ENCODE measurements at regions not wholly inside any gene's neighbourhood (a gene's known extent, or its start where the extent isn't known, plus 50 kb on each side); places are given as distances from the start of the nearest gene placed in this dataset.

DNA sequence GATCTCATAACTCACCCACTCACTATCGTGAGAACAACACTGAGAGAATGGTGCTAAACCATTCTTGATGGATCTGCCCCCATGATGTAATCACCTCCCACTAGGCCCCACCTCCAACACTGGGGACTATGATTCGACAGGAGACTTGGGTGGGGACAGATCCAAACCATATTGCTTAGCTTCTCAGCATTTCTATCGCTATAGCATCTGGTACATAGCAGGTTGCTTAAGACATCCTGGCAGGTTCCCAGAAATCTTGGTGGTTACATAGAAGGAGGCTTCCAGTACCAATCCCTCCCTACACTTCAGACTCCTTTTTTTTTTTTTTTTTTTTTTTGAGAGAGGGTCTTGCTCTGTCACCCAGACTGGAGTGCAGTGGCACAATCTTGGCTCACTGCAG, 487.8 kb downstream of the EDEM1 start:
- H3K36me3 ChIP-seq = no peaks in the 10 kb centered on the region
- no peaks in the 10 kb centered on the region for H3K9me3 ChIP-seq
- no peak for DNase-seq
- no peaks in the 10 kb centered on the region for H3K27me3 ChIP-seq
- no peak for TF ChIP-seq POLR2A (IDR thresholded peaks at IDR 0.05)
- TF ChIP-seq, protein P1, sequence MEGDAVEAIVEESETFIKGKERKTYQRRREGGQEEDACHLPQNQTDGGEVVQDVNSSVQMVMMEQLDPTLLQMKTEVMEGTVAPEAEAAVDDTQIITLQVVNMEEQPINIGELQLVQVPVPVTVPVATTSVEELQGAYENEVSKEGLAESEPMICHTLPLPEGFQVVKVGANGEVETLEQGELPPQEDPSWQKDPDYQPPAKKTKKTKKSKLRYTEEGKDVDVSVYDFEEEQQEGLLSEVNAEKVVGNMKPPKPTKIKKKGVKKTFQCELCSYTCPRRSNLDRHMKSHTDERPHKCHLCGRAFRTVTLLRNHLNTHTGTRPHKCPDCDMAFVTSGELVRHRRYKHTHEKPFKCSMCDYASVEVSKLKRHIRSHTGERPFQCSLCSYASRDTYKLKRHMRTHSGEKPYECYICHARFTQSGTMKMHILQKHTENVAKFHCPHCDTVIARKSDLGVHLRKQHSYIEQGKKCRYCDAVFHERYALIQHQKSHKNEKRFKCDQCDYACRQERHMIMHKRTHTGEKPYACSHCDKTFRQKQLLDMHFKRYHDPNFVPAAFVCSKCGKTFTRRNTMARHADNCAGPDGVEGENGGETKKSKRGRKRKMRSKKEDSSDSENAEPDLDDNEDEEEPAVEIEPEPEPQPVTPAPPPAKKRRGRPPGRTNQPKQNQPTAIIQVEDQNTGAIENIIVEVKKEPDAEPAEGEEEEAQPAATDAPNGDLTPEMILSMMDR (IDR thresholded peaks at IDR 0.05) = no peak
- H3K4me3 ChIP-seq (replicated peaks in 1 of 3) = no peak overlapping the region
- no peaks in the 10 kb centered on the region for H3K4me1 ChIP-seq
- 84 to 89% methylated on average over 3 of the region's 3 CpGs for WGBS, 2 donors
- H3K27ac ChIP-seq = no peak overlapping the region
- intact Hi-C loops (cut with DNase I) = no loop called here

DNA sequence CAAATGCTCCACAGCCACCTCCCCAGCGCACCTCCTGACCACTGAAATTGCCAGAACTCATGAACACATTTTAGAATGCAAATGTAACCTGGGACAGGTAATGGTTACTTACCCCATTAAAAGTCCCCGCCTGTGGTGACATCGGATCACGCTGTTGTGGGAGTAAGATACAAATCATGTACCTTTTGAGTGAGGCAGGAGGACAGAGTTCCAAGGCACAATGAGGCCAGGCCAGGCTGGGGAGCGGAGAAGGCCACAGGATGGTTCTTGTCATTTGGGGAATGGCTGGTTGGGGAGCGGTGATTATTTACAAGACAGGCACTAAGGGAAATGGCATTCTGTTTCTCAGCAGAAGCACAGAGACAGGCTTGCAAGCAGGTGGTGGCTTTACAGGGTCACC, 490.0 kb downstream of the EDEM1 start:
- Histone ChIP-seq H3K4me3 (replicated peaks in 1 of 3) (no peak overlapping the region), H3K9me3 (no peaks in the 10 kb centered on the region), H3K27me3 (no peaks in the 10 kb centered on the region), H3K4me1 (no peaks in the 10 kb centered on the region), H3K36me3 (no peaks in the 10 kb centered on the region), H3K27ac (no peak overlapping the region)
- WGBS, 2 donors = 74 to 92% methylated on average over 6 of the region's 6 CpGs
- TF ChIP-seq, protein P1 (IDR thresholded peaks at IDR 0.05) = no peak
- no peak for TF ChIP-seq POLR2A (IDR thresholded peaks at IDR 0.05)
- DNase-seq = no peak
- intact Hi-C loops (cut with DNase I) = no loop called here

DNA sequence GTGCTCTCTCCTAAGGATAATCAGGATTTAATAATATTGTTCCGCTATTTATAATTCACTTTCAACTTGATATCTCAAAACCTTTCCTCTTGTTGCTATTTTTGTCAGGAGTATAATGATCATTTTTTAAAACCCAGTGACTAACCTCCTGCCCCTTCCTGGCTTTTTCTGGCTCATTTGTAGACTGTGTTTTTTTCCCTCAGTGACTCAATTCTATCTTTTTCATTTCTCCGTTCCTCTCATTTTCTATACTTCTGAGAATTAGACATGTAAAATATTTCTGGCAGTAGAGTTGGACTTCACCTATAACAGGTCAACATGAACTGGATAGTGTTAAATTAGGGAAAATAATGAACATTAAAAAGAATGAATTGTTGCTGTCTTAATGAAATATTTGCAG, 490.7 kb downstream of the EDEM1 start:
- H3K27me3 ChIP-seq = no peaks in the 10 kb centered on the region
- no peak overlapping the region for H3K4me3 ChIP-seq (replicated peaks in 1 of 3)
- no peak overlapping the region for H3K27ac ChIP-seq
- DNase-seq = no peak
- intact Hi-C loops (cut with DNase I) = no loop called here
- no peaks in the 10 kb centered on the region for H3K4me1 ChIP-seq
- H3K9me3 ChIP-seq = no peaks in the 10 kb centered on the region
- WGBS, 2 donors = 76 to 90% methylated on average over 2 of the region's 2 CpGs
- no peaks in the 10 kb centered on the region for H3K36me3 ChIP-seq
- TF ChIP-seq POLR2A (IDR thresholded peaks at IDR 0.05) = no peak
- TF ChIP-seq, protein P1 (IDR thresholded peaks at IDR 0.05) = no peak

DNA sequence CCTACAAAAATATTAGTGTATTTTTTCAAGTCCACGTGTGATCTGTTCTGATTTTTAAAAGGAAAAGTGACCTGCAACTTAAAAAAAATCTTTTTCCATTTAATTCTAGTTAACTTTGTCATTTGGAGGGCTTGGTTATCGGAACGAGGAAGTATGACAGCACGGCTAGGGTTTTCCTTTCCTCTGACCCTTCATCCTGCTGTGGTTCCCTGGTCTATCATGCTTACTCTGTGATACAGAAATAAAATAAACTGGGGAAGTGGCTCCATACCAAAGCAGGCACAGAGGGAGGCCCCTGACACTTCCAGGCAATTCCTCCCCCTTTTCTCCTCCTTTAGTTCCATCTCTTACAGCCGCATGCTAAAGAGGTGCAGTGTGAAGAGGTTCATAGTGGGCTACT, 491.3 kb downstream of the EDEM1 start:
- Histone ChIP-seq H3K36me3 (no peaks in the 10 kb centered on the region), H3K9me3 (no peaks in the 10 kb centered on the region), H3K4me3 (replicated peaks in 1 of 3) (no peak overlapping the region), H3K4me1 (no peaks in the 10 kb centered on the region), H3K27me3 (no peaks in the 10 kb centered on the region), H3K27ac (no peak overlapping the region)
- no peak for DNase-seq
- intact Hi-C loops (cut with DNase I) = no loop called here
- TF ChIP-seq, protein P1 (IDR thresholded peaks at IDR 0.05) = no peak
- no peak for TF ChIP-seq POLR2A (IDR thresholded peaks at IDR 0.05)
- WGBS, 2 donors = 84 to 85% methylated on average over 5 of the region's 5 CpGs

DNA sequence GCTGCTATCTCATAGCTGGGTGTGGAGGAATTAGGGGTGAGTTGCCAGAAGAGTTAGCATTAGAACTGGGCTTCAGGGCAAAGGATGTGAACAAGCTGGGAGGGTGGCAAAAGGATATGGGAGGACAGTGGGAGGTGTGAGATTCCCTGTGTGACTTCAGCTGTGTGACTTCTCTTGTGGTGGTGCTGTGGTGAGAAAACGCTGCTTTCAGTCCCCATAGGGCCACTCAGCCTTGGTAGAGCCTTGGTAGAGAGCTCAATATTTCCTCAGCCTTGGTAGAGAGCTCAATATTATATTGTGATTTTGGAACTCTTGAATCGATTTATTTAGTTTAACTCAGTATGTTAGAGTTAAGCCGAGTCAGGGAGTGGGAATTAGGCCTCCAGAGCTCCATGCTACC, 499.7 kb downstream of the EDEM1 start:
- Histone ChIP-seq H3K27me3 (no peaks in the 10 kb centered on the region), H3K36me3 (no peaks in the 10 kb centered on the region), H3K27ac (no peak overlapping the region), H3K4me3 (replicated peaks in 1 of 3) (no peak overlapping the region), H3K4me1 (no peaks in the 10 kb centered on the region), H3K9me3 (no peaks in the 10 kb centered on the region)
- TF ChIP-seq POLR2A (IDR thresholded peaks at IDR 0.05) = no peak
- TF ChIP-seq, protein P1 (IDR thresholded peaks at IDR 0.05) = no peak
- no peak for DNase-seq
- intact Hi-C loops (cut with DNase I) = no loop called here
- 72 to 87% methylated on average over 3 of the region's 3 CpGs for whole genome bisulfite sequencing, 2 donors
